ENCODE measurements at regions not wholly inside any gene's neighbourhood (a gene's known extent, or its start where the extent isn't known, plus 50 kb on each side); places are given as distances from the start of the nearest gene placed in this dataset.

- H3K36me3 ChIP-seq (ENCODE audit: control insufficient read depth, insufficient read depth, low read length), result no peaks in the 10 kb centered on the region
- H3K27me3 ChIP-seq (replicated peaks; ENCODE audit: control insufficient read depth, insufficient read depth, low read length), result no peaks in the 10 kb centered on the region
- H3K4me3 ChIP-seq (replicated peaks; ENCODE audit: low read depth, low read length), result no peak overlapping the region
- DNase-seq (ENCODE audit: extremely low read depth, insufficient read length), result no peak
- no peak for TF ChIP-seq CTCF (IDR thresholded peaks at IDR 0.05; ENCODE audit: insufficient read depth, low read length, poor library complexity, severe bottlenecking)
Measured at GRCh38 chr4:155106629-155107028, 101.8 kb upstream of the NPY2R start.

GRCh38 chr4:155107059-155107458, 101.4 kb upstream of the NPY2R start:
- no peak for DNase-seq (ENCODE audit: extremely low read depth, insufficient read length)
- no peaks in the 10 kb centered on the region for H3K27me3 ChIP-seq (replicated peaks; ENCODE audit: control insufficient read depth, insufficient read depth, low read length)
- no peaks in the 10 kb centered on the region for H3K36me3 ChIP-seq (ENCODE audit: control insufficient read depth, insufficient read depth, low read length)
- no peak for TF ChIP-seq CTCF (IDR thresholded peaks at IDR 0.05; ENCODE audit: insufficient read depth, low read length, poor library complexity, severe bottlenecking)
- no peak overlapping the region for H3K4me3 ChIP-seq (replicated peaks; ENCODE audit: low read depth, low read length)

GRCh38 chr4:155114790-155115189, 93.6 kb upstream of the NPY2R start:
- H3K36me3 ChIP-seq (ENCODE audit: control insufficient read depth, insufficient read depth, low read length), result no peaks in the 10 kb centered on the region
- H3K27me3 ChIP-seq (replicated peaks; ENCODE audit: control insufficient read depth, insufficient read depth, low read length), result no peaks in the 10 kb centered on the region
- TF ChIP-seq CTCF (IDR thresholded peaks at IDR 0.05; ENCODE audit: insufficient read depth, low read length, poor library complexity, severe bottlenecking), result no peak
- no peak overlapping the region for H3K4me3 ChIP-seq (replicated peaks; ENCODE audit: low read depth, low read length)
- DNase-seq (ENCODE audit: extremely low read depth, insufficient read length), result no peak

- H3K4me3 ChIP-seq (replicated peaks; ENCODE audit: low read depth, low read length), result no peak overlapping the region
- no peak for TF ChIP-seq CTCF (IDR thresholded peaks at IDR 0.05; ENCODE audit: insufficient read depth, low read length, poor library complexity, severe bottlenecking)
- no peak for DNase-seq (ENCODE audit: extremely low read depth, insufficient read length)
- no peaks in the 10 kb centered on the region for H3K27me3 ChIP-seq (replicated peaks; ENCODE audit: control insufficient read depth, insufficient read depth, low read length)
- no peaks in the 10 kb centered on the region for H3K36me3 ChIP-seq (ENCODE audit: control insufficient read depth, insufficient read depth, low read length)
Measured at GRCh38 chr4:155119006-155119405, 89.4 kb upstream of the NPY2R start.

GRCh38 chr4:155120536-155120935, 87.9 kb upstream of the NPY2R start:
- TF ChIP-seq CTCF (IDR thresholded peaks at IDR 0.05; ENCODE audit: insufficient read depth, low read length, poor library complexity, severe bottlenecking), result no peak
- Histone ChIP-seq H3K36me3 (ENCODE audit: control insufficient read depth, insufficient read depth, low read length) (no peaks in the 10 kb centered on the region), H3K27me3 (replicated peaks; ENCODE audit: control insufficient read depth, insufficient read depth, low read length) (no peaks in the 10 kb centered on the region), H3K4me3 (replicated peaks; ENCODE audit: low read depth, low read length) (no peak overlapping the region)
- DNase-seq (ENCODE audit: extremely low read depth, insufficient read length), result no peak

GRCh38 chr4:155122382-155122781, 86.1 kb upstream of the NPY2R start:
- no peak overlapping the region for H3K4me3 ChIP-seq (replicated peaks; ENCODE audit: low read depth, low read length)
- H3K27me3 ChIP-seq (replicated peaks; ENCODE audit: control insufficient read depth, insufficient read depth, low read length), result no peaks in the 10 kb centered on the region
- TF ChIP-seq CTCF (IDR thresholded peaks at IDR 0.05; ENCODE audit: insufficient read depth, low read length, poor library complexity, severe bottlenecking), result no peak
- DNase-seq (ENCODE audit: extremely low read depth, insufficient read length), result no peak
- no peaks in the 10 kb centered on the region for H3K36me3 ChIP-seq (ENCODE audit: control insufficient read depth, insufficient read depth, low read length)
